NCI-H146 treated with DMSO at 0.1 percent for 48 hours (cell line): ENCODE measurements at regions not wholly inside any gene's neighbourhood (a gene's known extent, or its start where the extent isn't known, plus 50 kb on each side); places are given as distances from the start of the nearest gene placed in this dataset.
"Not testable (repeated sequence)": the region's sequence is repeated elsewhere in the genome, so short reads cannot be mapped to it uniquely, and the experiment has no call there.

Source experiments
- DNase-seq: peaks from one replicate; lab custom pipeline; 2025; ENCODE audit not compliant: unreplicated experiment; lab: John Stamatoyannopoulos, UW

DNA sequence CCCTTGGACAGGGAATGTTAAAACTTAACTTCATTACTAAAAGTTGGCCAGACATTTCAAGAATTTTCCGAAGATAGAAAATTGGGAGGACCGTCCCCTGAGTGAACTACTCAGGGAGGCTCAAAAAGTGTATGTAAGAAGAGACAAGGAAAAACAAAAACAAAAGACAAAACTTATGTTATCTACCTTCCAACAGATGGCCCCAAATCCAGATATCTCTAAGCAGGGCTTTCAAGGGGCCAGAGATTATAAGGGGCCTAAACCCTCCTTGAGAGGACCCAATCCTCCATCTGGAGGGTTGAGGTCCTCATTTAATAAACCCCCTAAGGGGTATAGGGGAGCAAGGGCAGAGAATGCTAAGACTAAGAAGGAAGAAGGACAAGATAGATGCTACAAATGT is 203.6 kb downstream of the SH2D4B start:
- no peak for DNase-seq

DNA sequence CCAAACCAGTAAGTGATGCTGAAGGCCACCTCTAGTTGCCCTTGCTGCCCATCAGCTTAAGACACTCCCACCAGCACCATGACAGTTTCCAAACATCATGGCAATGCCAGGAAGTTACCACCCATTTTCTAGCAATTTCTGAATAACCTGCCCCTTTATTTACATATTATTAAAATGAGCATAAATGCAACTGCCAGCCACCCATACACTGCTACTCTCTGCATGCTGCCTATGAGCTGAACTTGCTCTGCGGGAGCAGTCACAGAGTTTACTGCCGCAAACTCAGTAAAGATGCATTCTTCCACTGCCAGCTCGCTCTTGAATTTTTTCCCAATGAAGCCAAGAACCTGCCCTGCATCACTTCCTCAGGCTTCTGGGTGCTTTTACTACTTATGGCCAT is 212.6 kb downstream of the SH2D4B start:
- DNase-seq, result no peak

DNA sequence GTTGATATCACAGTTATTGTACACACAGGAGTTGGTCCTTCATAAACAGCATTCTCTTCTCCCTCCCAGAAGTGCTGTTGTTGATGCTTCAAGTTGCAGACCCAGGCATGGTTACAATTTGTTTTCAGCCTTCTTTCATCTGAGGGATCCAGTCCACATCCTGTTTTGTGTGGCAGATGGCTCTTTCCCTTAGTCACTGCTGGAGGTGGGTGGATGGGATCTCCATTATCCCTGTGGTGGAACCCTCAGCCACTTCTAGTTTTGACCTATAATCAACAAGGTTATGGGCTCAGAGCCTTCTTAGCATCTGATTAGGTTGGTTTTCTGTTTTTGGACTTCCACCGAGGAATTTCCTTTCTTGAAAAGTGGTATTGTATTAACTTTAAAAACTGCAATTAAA is 214.2 kb downstream of the SH2D4B start:
- DNase-seq, result no peak

DNA sequence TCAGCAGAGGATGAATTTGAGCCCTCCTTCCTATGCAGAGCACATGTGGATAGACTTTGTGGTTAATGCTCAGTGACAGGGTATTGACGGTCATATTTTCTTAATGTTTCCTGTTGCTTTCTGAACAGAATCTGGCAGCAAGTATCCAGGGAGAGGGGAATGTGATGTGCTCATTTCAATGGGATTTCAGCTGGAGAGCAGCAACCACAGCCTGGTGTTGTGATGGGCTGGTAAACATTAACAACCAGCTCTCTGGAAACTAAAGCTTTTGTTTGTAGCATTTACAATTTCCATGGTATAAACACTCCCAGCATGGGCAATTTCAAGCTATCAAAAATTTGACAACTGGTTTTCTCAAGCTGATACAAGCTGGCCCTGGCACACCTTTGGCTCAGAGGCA is 215.9 kb downstream of the SH2D4B start:
- no peak for DNase-seq

DNA sequence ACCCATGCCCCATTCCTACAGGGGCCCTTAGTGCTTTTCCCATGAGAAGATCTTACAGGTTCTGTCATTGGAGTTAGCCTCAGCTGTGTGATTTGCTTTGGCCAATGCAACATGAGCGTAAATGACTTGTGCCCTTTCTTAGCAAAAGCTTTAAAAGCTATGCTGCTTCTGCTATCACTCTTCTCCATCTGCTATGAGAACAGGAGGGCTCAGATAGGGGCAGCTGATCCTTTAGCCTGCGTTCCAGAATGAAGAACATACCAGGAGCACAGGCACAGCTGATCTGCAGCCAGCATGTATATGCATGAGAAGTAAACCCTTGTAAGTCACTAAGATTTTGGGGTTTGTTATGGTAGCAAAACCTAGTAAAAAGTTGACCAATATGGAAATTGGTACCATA is 218.2 kb downstream of the SH2D4B start:
- DNase-seq, result no peak

DNA sequence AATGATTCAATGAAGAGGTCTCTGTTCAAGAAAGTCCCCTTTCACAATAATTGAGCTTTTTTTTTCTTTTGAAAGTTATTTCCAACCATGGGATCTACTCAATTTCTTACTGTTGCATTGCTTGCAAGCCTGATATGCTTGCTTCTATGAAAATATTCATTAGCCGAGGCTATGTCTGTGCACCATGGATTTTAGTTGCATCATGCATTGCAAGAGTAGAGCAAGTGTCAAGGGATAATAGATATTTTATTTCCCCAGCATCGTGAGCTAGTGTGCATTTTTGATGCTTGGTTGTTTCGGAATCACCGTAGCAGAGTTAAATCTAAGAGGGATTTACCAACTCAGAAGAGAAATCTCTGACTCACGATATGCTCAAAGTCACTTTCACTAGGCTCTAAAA is 222.0 kb downstream of the SH2D4B start:
- DNase-seq, result no peak

DNA sequence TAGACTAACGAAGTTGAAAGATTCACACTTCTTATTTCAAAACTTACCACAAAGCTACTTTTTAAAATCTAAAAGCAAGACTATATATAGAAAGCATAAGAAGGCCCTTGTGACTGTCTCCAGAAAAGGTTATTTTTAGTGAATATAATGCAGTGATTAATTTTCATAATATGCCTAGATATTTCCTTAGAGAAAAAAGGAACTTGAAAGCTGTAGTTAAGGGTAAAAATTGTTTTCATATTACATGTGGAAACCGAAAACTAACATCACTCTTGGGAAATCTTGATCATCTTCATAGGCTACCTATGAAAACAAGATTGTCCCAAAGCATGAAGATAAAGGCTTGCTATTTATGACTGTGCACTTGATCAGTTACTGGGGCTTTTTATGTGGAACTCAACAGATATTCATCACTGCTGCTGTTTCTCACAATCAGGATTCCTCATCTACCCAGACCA is 223.2 kb downstream of the SH2D4B start:
- DNase-seq, result no peak

DNA sequence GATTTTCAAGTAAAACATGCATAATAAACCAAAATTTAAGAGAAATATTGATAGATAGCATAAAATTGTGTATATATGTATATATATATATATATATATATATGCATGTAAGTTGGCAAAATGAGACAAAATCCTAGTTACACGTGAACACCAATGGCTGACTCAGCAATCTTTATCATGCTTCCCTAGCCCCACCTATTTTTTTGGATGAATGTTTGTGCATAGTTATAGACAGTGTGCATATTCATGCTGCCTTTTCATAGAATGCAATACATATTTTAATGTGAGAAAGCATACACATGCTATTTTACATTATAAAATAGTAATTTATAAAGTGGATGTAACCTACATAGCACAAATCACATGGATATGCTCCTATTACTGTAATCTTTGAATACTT is 230.3 kb downstream of the SH2D4B start:
- DNase-seq, result no peak

DNA sequence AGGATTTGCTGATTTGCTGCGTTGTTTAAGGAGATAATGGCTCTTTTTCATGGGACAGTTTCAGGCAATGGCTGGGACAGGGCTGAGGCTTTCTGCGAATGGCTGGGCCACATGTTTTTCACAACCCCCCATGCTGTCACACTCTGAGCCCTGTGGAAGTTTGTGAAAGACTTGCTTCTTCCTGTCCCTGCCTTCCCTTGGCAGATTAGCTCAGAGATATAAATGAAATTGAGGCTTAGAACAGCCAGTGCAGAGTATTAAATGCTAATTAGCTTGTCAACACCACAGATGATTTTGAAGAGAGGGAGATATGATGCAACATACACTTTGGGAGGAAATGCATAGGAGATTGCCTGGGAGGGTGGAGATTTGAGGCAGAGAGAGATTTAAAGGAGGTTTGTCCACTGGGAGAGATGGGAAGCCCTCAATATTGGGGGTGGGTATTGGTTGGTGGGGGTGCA is 232.0 kb downstream of the SH2D4B start:
- DNase-seq, result no peak

DNA sequence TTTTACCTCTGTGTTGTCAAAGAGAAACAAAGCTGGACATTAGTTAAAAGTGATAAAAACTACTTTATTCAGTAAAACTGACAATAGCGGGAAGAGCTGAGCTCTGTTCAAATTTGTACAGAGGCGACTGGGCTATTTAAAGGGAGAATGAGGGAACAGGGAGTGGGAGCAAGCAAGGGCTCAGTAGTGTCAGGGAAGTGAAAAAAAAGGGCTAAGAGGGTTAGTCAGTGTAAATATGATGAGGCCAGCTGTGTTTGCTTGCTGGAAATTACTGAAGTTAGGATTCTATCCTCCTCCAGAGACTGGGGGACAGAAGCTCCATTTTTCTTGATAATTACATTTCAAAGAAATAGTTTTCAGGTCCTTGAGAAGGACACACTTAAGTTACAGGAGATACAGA is 232.5 kb downstream of the SH2D4B start:
- DNase-seq, result no peak

DNA sequence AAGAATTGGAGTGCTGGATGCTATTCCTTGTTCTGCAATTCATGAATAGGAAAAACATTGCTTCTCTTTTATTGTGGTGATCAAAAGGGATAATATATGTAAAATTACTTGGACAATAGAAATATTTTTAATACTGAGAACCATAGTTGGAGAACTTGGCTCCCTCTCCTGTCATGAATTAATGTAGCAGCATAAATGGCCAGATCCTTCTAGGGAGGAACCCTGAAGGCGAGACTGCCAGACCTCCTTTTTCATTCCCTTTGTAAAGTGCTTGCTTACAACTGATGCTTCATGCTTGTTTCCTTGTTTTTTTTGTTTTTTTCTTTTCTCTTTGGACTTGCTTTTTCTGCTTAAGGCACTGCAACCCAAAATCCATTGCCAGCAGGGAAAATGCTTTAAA is 233.6 kb downstream of the SH2D4B start:
- DNase-seq, result no peak

DNA sequence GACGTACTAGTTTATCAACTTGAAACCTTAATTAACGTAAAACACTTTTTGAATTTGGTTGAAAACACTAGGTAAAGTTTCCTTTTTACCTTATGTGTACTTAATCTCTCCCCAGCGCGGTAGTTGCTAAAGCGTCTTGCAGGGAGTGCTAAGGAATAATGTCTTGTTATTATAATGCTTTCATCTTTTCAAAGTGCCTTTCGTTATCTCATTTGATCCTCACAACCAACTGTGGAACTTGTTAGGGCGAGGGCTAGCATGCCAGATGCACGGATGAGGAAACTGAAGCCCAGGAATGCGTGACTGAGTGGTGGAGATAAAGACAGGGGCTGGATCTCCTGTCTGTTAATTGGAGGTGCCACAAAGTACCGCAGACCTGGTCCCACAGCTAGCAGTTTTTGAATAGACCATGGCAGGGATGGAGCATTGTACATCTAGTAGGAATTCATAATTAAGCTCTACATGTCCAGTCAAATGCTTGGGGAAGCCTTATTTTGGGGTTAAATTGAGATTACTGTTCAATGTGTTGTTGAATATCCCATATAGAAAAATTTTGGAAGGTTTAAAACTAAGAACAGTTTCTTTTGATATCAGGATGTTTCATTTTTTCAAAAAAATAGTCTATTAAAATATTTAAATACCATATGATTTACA is 234.3 kb downstream of the SH2D4B start:
- no peak for DNase-seq

DNA sequence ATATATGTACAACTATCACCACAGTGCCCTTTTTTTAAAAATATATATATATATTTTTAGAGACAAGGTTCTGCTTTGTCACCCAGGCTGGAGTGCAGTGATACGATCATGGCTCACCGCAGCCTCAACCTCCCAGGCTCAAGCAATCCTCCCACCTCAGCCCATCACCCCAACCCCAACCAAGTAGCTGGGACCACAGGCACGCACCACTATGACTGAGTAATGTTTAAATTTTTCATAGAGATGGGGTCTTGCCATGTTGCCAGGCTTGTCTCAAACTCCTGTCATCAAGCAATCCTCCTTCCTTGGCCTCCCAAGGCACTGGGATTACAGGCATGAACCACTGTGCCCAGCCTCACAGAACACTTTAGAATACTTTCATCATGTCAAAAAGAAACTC is 234.9 kb downstream of the SH2D4B start:
- DNase-seq, result no peak

DNA sequence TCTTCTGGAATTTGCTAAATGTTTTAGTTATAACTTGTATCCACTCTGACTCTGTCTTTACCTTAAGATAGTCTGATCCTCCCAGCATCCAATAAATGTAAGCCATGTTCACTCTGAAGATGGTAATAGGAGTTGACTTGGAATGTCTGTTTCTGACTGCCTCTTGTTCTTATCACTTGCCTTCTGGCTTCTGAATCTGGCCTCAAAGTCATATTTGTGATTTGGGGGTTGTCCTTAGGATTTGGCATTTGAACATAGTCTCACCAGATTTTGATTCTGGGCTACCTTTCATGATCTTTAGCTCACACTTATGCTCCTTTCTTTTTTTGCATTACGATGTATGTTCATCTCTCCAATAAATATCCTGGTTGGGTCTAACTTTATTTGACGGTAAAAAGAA is 247.0 kb downstream of the SH2D4B start:
- no peak for DNase-seq

DNA sequence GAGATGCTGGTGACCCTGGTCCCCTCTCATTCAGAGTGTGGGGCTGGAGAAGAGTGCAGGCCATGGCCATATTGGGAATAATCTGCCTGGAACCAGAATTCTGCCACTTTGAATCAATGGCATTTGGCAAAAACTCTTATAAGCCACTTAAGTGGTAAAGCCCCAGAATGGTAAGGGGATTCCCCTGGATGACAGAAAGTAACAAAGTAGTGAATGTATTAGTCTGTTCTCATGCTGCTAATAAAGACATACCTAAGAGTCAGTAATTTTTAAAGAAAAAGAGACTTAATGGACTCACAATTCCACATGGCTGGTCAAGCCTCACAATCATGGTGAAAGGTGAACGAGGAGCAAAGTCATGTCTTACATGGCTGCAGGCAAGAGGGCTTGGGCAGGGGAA is 248.6 kb downstream of the SH2D4B start:
- DNase-seq, result no peak

DNA sequence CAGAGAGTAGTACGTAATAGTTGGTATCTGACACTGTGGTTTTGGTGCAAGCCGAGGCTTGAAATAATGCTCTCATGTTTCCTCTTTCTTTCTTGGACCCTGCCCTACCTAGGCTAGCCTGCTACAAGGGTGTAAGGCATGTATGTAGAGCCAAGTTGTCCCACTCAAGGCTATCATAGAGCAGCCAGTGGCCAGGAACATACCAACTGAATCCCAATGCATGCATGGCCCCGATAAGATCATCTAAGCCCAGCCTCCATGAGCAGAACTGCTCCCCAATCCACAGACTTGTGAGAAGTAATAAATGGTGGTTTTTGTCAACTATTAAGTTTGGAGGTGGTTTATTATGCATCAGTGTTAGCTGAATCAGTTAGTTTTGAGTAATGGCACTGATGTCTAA is 250.2 kb downstream of the SH2D4B start:
- DNase-seq, result no peak

DNA sequence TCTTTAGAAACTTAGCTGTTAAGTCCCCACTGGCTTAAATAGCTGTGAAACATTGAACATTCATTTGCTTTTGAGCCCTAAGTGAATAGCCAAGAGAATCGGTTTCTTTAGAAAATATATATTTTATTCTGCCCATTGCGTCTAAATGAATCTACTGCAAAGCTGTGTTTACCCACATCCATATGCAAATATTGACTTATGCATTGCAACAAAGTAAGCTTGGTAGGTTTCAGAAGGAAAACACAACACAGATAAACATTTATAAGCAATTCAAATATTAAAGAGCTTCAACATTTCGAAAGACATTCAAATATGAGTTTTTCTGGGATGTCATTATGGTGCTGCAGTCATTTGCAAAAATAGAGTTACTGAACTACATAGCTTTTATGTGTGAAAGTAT is 257.3 kb downstream of the SH2D4B start:
- no peak for DNase-seq

DNA sequence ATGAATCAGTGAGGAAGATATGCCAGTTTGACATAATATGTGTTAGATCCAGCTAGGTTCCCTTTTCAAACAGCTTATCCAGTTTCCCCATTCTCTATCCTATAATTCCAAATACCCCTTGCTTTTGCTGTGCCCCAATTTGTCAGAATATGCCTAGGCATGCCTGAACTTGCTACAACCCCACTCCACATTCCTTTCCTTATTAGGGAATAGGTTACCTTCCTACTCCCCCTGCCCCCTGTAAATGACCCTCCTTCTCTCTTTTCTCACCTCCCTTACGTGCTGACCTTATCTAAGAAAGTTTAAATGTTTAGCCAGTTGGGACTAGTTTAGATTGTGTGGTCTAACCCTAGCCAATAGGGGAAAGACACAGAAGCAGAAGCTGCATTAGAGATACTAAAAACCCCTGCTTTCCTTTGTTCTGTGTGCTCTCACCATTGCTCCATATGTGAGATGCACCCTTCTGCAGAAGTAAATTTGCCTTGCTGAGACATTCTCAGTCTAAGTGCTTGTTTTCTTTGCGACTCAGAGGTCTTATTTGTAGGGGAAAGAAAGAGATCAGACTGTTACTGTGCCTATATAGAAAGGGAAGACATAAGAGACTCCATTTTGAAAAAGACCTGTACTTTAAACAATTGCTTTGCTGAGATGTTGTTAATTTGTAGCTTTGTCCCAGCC is 267.8 kb downstream of the SH2D4B start:
- no peak for DNase-seq

DNA sequence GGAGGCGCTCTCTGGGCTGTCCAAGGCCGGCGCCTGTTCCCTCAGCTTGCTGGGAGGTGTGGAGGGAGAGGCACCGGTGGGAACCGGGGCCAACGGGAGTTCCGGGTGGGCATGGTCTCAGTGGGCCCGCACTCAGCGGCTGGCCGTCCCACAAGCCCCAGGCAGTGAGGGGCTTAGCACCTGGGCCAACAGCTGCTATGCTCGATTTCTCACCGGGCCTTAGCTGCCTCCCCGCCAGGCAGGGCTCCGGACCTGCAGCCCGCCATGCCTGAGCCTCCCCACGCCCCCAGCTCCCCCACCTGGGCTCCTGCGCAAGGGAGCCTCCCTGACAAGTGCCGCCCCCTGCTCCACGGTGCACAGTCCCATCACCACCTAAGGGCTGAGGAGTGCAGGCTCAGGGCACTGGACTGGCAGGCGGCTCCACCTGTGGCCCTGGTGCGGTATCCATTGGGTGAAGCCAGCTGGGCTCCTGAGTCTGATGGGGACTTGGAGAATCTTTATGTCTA is 276.5 kb downstream of the SH2D4B start:
- DNase-seq, result no peak

DNA sequence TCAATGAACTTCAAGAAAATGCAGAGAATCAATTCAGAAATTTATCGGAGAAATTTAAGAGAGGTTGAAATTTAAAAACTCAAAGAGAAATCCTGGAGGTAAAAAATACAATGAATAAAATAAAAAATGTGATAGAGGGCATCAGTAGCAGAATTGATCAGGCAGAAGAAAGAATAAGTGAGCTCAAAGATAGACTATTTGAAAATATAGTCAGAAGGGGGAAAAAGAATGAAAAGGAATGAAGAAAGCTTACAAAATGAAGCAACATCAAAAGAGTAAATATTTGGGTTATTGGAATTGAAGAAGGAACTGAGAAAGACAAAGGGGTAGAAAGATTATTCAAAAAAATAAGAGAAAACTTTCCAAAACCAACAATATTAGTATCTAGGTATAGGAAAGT is 291.4 kb downstream of the SH2D4B start:
- no peak for DNase-seq

DNA sequence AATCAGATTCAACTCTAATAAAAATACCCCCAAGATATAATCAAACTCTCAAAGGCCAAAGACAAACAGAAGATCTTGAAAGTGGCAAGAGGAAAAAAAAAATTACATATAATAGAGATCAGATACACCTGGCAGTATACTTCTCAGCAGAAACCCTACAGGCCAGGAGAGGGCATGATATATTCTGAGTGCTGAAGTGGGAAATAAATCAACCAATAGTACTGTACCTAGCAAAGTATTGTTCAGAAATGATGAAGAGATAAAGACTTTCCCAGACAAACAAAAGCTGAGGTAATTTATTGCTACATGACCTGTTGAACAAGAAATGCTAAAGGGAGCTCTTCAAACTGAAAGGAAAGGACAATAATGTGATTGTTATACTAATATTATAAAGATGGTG is 291.9 kb downstream of the SH2D4B start:
- no peak for DNase-seq

DNA sequence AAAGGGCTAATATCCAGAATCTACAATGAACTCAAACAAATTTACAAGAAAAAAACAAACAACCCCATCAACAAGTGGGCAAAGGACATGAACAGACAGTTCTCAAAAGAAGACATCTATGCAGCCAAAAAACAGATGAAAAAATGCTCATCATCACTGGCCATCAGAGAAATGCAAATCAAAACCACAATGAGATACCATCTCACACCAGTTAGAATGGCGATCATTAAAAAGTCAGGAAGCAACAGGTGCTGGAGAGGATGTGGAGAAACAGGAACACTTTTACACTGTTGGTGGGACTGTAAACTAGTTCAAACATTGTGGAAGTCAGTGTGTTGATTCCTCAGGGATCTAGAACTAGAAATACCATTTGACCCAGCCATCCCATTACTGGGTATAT is 295.0 kb downstream of the SH2D4B start:
- not testable (repeated sequence) for DNase-seq
